Esophagus squamous epithelium (tissue), 5 donors: ENCODE measurements at regions not wholly inside any gene's neighbourhood (a gene's known extent, or its start where the extent isn't known, plus 50 kb on each side); places are given as distances from the start of the nearest gene placed in this dataset.

ENCODE experiments used
- DNase-seq: peaks from one replicate; lab custom pipeline; 2025; lab: John Stamatoyannopoulos, UW
- H3K27ac ChIP-seq, 4 donors: fragments of 200-600 bp; sonication (generic); one replicate each; pipeline ENCODE4 v1.5.1; 2016 to 2019; ENCODE audit warnings: mild to moderate bottlenecking in 1 of 4
- H3K27me3 ChIP-seq, 4 donors: fragments of 200-600 bp; sonication (generic); 1 replicate in 3 of 4; 2 replicates in 1 of 4; pipeline versions ENCODE4 v1.5.1 to v1.6.0; 2017 to 2021; ENCODE audit warnings: antibody characterized with exemption in 1 of 4
- H3K36me3 ChIP-seq, 3 donors: fragments of 200-600 bp; sonication (generic); one replicate each; pipeline ENCODE4 v1.5.1; 2016 to 2019
- H3K4me1 ChIP-seq, 3 donors: fragments of 200-600 bp; sonication (generic); one replicate each; pipeline ENCODE4 v1.5.1; 2017 to 2019
- H3K4me3 ChIP-seq, 4 donors: fragments of 200-600 bp; sonication (generic); 1 replicate in 3 of 4; 2 replicates in 1 of 4; pipeline ENCODE4 v1.5.1; 2016 to 2019; ENCODE audit warnings: mild to moderate bottlenecking in 2 of 4, moderate library complexity in 1 of 4
- H3K9me3 ChIP-seq, 3 donors: fragments of 200-600 bp; sonication (generic); one replicate each; pipeline ENCODE4 v1.5.1; 2016 to 2019
- POLR2A ChIP-seq, 4 donors: fragments of 450-650 bp; IDR thresholded peaks; one replicate each; pipeline ENCODE4 v1.6.1; 2017; ENCODE audit warnings: antibody characterized with exemption in 4 of 4, mild to moderate bottlenecking in 4 of 4, moderate library complexity in 3 of 4
- WGBS, 2 donors: methylation state at CpG; one replicate each; pipeline ENCODE4 v1.1.5; 2018; 5-methylcytosine and 5-hydroxymethylcytosine counted together
- intact Hi-C: fragments of 100-400 bp; cut with DNase I; formaldehyde crosslinking; loops from one replicate; pipeline ENCODE4 v1.15.0; 2022
- TF ChIP-seq, protein P1 (sequence below), 6 experiments: fragments of 450-650 bp in 4 of 6; fragments of 200-600 bp in 2 of 6; sonication (generic) in 2 of 6; IDR thresholded peaks; one replicate each; pipeline ENCODE4 v1.5.1; 2016 to 2019; ENCODE audit warnings: antibody characterized with exemption in 6 of 6, mild to moderate bottlenecking in 4 of 6, moderate library complexity in 4 of 6
- donor health status: DM: yes; HTN: yes; CAD: no.

- Histone ChIP-seq H3K4me1 (no peaks in the 10 kb centered on the region), H3K9me3 (no peaks in the 10 kb centered on the region), H3K4me3 (no peak overlapping the region), H3K27ac (no peak overlapping the region), H3K36me3 (no peaks in the 10 kb centered on the region), H3K27me3 (no peaks in the 10 kb centered on the region)
- intact Hi-C loops, result no loop called here
- DNase-seq, result no peak
- TF ChIP-seq, protein P1, sequence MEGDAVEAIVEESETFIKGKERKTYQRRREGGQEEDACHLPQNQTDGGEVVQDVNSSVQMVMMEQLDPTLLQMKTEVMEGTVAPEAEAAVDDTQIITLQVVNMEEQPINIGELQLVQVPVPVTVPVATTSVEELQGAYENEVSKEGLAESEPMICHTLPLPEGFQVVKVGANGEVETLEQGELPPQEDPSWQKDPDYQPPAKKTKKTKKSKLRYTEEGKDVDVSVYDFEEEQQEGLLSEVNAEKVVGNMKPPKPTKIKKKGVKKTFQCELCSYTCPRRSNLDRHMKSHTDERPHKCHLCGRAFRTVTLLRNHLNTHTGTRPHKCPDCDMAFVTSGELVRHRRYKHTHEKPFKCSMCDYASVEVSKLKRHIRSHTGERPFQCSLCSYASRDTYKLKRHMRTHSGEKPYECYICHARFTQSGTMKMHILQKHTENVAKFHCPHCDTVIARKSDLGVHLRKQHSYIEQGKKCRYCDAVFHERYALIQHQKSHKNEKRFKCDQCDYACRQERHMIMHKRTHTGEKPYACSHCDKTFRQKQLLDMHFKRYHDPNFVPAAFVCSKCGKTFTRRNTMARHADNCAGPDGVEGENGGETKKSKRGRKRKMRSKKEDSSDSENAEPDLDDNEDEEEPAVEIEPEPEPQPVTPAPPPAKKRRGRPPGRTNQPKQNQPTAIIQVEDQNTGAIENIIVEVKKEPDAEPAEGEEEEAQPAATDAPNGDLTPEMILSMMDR (IDR thresholded peaks at IDR 0.05), result no peak
- TF ChIP-seq POLR2A (IDR thresholded peaks at IDR 0.05), result no peak
Measured at GRCh38 chr11:109854731-109855130, 238.5 kb upstream of the ZC3H12C start.

- intact Hi-C loops, result no loop called here
- no peaks in the 10 kb centered on the region for H3K36me3 ChIP-seq
- WGBS, 2 donors, result 40 to 58% methylated on average over 2 of the region's 2 CpGs
Measured at GRCh38 chr11:109856928-109857327, 236.3 kb upstream of the ZC3H12C start.

GRCh38 chr11:109857637-109858036, 235.6 kb upstream of the ZC3H12C start:
- Histone ChIP-seq H3K9me3 (no peaks in the 10 kb centered on the region), H3K36me3 (no peaks in the 10 kb centered on the region), H3K4me3 (no peak overlapping the region), H3K4me1 (no peaks in the 10 kb centered on the region), H3K27ac (no peak overlapping the region), H3K27me3 (no peaks in the 10 kb centered on the region)
- DNase-seq, result no peak
- intact Hi-C loops, result no loop called here
- TF ChIP-seq, protein P1 (IDR thresholded peaks at IDR 0.05), result no peak
- TF ChIP-seq POLR2A (IDR thresholded peaks at IDR 0.05), result no peak

More at GRCh38 chr11:109856928-109857327, 236.3 kb upstream of the ZC3H12C start:
- TF ChIP-seq POLR2A (IDR thresholded peaks at IDR 0.05), result no peak
- TF ChIP-seq, protein P1 (IDR thresholded peaks at IDR 0.05), result no peak
- no peaks in the 10 kb centered on the region for H3K9me3 ChIP-seq
- H3K4me3 ChIP-seq, result no peak overlapping the region
- no peaks in the 10 kb centered on the region for H3K4me1 ChIP-seq
- H3K27me3 ChIP-seq, result no peaks in the 10 kb centered on the region
- no peak overlapping the region for H3K27ac ChIP-seq
- no peak for DNase-seq

- intact Hi-C loops, result no loop called here
- WGBS, 2 donors, result 84 to 87% methylated on average over 4 of the region's 4 CpGs
- Histone ChIP-seq H3K4me1 (no peaks in the 10 kb centered on the region), H3K9me3 (no peaks in the 10 kb centered on the region), H3K27ac (no peak overlapping the region), H3K4me3 (no peak overlapping the region), H3K36me3 (no peaks in the 10 kb centered on the region), H3K27me3 (no peaks in the 10 kb centered on the region)
- DNase-seq, result no peak
- TF ChIP-seq, protein P1 (IDR thresholded peaks at IDR 0.05), result no peak
- TF ChIP-seq POLR2A (IDR thresholded peaks at IDR 0.05), result no peak
Measured at GRCh38 chr11:109858152-109858551, 235.0 kb upstream of the ZC3H12C start.

GRCh38 chr11:109859045-109859724, 234.0 kb upstream of the ZC3H12C start:
- Histone ChIP-seq H3K36me3 (no peaks in the 10 kb centered on the region), H3K4me3 (no peak overlapping the region), H3K4me1 (no peaks in the 10 kb centered on the region), H3K27me3 (no peaks in the 10 kb centered on the region), H3K27ac (no peak overlapping the region), H3K9me3 (no peaks in the 10 kb centered on the region)
- intact Hi-C loops, result no loop called here
- whole genome bisulfite sequencing, 2 donors, result 68 to 74% methylated on average over 4 of the region's 4 CpGs
- DNase-seq, result no peak
- TF ChIP-seq, protein P1 (IDR thresholded peaks at IDR 0.05), result no peak
- TF ChIP-seq POLR2A (IDR thresholded peaks at IDR 0.05), result no peak
